ENCODE measurements at regions not wholly inside any gene's neighbourhood (a gene's known extent, or its start where the extent isn't known, plus 50 kb on each side); places are given as distances from the start of the nearest gene placed in this dataset.

DNA sequence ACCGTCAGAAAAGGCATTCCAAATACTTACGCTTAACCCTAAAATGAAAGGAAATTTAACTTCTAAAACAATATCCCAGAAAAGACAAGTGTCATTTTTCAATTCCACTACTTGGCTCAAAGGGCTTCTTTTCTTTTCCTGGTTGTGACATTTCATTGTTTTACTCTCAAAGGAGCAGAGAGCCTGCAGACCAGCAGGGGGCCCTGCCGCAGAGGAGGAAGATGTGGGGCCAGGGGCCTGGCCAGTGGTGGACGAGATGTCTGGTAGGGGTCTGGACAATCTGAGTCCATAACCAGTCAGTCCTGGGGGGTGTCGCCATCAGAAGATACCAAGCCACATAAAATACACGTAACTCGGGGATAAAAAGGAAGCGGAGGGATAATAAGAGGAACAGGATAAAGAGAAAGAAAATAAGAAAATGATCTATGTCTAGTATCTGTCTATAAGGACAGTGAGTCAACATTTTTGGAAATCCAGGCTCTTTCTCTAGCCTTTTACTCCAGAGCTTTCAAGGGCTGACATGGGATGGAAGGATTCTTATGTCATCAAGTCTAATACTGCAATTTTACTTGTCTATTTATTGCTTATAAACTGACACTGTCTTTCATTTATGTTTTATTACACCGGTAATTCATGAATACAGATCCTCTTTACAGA is 54.2 kb upstream of the ARHGEF3 start:
- no peaks in the 10 kb centered on the region for H3K9me3 Mint-ChIP-seq
- H3K27me3 Mint-ChIP-seq (ENCODE audit: low read depth), result no peaks in the 10 kb centered on the region
- H3K36me3 Mint-ChIP-seq (ENCODE audit: low read depth), result peaks cover 7% of the 10 kb centered on the region
- no peak overlapping the region for H3K4me3 Mint-ChIP-seq
- no peak overlapping the region for H3K27ac Mint-ChIP-seq
- peaks cover 27% of the 10 kb centered on the region for H3K4me1 Mint-ChIP-seq (ENCODE audit: low read depth)

DNA sequence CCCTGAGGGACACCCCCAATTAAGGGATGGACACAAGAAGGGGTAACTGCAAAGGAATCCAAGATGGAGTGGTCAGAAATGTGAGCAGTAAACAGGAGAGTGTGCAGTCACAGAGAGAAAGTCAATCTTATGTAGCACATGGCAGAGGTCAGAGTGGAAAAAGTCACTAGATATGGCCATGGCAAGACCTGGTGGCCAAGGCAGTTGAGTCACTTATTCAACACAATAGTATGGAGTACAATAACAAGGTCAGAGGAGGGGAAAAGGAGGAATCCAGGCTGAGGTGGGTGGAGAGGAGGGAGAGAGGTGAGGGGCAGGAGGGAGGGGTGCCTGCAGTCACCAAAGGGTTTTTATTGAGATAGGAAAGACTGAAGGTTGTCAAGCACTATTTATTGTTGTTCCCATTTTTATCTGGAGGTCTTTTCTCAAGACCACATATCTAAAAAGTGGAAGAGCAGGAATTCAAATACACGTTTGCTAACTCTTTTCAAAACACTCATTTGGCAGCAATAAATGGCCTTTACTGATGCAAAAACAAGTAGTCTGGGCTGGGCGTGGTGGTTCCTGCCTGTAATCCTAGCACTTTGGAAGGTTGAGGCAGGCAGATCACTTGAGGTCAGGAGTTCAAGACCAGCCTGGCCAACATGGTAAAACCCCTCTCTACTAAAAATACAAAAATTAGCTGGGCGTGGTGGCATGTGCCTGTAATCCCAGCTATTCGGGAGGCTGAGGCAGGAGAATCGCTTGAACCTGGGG is 53.3 kb upstream of the ARHGEF3 start:
- no peaks in the 10 kb centered on the region for H3K27me3 Mint-ChIP-seq (ENCODE audit: low read depth)
- H3K9me3 Mint-ChIP-seq, result no peaks in the 10 kb centered on the region
- H3K27ac Mint-ChIP-seq, result no peak overlapping the region
- peaks cover 7% of the 10 kb centered on the region for H3K36me3 Mint-ChIP-seq (ENCODE audit: low read depth)
- peaks cover 21% of the 10 kb centered on the region for H3K4me1 Mint-ChIP-seq (ENCODE audit: low read depth)
- no peak overlapping the region for H3K4me3 Mint-ChIP-seq

DNA sequence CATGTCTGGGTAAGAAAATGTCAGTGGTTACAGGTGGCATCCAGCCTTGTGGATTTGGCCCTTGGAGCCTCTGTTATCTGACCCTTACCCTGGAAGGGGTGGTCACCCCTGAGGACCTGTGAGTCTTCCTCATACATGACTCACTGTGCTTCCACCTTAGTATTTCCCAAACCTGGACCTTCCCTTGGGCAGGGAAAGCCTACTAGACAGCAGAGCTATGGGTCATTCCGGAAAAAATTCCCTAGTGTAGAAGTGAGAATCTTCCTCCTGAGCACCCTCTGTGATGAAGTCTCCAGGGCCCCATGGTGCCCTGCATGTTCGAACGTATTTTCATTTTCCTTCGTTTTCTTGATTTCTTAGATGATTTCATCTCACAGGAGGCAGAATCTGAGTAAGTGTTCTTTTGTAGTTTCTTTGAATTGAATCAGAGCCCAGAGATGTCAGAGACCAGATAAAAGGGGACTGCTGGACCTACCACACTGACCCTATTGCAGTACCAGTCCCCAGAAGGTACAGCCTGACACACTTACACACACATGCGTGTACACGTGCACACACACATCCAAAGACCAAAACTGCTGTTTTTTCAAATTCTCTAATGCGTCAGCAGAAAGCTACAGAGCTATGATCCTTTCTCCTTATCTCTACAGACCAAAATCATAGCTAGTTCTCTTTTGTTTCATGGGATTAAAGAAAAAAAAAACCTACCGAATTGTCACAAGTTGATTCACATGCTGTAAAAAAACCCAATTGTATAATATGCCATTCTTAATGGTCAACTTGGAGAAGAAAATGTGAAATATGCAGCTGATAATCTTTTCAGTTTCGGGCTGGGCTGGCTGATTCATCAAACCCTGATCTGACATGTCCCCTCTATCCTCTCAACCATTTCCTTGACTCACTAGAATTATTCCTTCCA is 50.5 kb upstream of the ARHGEF3 start:
- H3K4me3 Mint-ChIP-seq, result no peak overlapping the region

More for the DNA sequence above, 50.5 kb upstream of the ARHGEF3 start:
- peaks cover 16% of the 10 kb centered on the region for H3K4me1 Mint-ChIP-seq (ENCODE audit: low read depth)
- H3K27ac Mint-ChIP-seq, result no peak overlapping the region
- no peaks in the 10 kb centered on the region for H3K27me3 Mint-ChIP-seq (ENCODE audit: low read depth)
- peaks cover 6% of the 10 kb centered on the region for H3K36me3 Mint-ChIP-seq (ENCODE audit: low read depth)
- no peaks in the 10 kb centered on the region for H3K9me3 Mint-ChIP-seq

Measured in T-helper 1 cell treated with Interleukin-12 subunit alpha and Interleukin-12 subunit beta and Interleukin-4 antibody, amounts not matched to agents 30 μg/mL and 1 μg/mL, for 36 hours (primary cell).